Adrenal gland (tissue), 9 donors: ENCODE measurements at regions not wholly inside any gene's neighbourhood (a gene's known extent, or its start where the extent isn't known, plus 50 kb on each side); places are given as distances from the start of the nearest gene placed in this dataset.

Experiments
- DNase-seq, 7 donors: peaks; one replicate each; pipeline ENCODE4 v3.0.0-alpha.2; 2019 to 2020
- H3K27ac ChIP-seq, 5 donors: fragments of 200-600 bp; sonication (generic) in 4 of 5; 1 replicate in 3 of 5; 2 replicates in 2 of 5; pipeline versions ENCODE4 v1.5.1 to v1.8.0; 2016 to 2020; ENCODE audit warnings: mild to moderate bottlenecking in 1 of 5
- H3K27me3 ChIP-seq: fragments of 200-600 bp; 2 replicates; pipeline ENCODE4 v1.8.0; 2021
- H3K36me3 ChIP-seq, 2 donors: fragments of 200-600 bp; replicated peaks in 1 of 2; 1 replicate in 1 of 2; 2 replicates in 1 of 2; pipeline versions ENCODE4 v1.5.1 to v1.8.0; 2018 to 2022
- H3K4me1 ChIP-seq, 2 donors: fragments of 200-600 bp; replicated peaks in 1 of 2; 1 replicate in 1 of 2; 2 replicates in 1 of 2; pipeline versions ENCODE4 v1.5.1 to v1.8.0; 2018 to 2021
- H3K4me3 ChIP-seq, 4 donors: fragments of 200-600 bp; sonication (generic) in 3 of 4; one replicate each; pipeline ENCODE4 v1.5.1; 2016 to 2018
- H3K9me3 ChIP-seq, 3 donors: fragments of 200-600 bp; sonication (generic) in 1 of 3; replicated peaks in 1 of 3; 1 replicate in 2 of 3; 2 replicates in 1 of 3; pipeline versions ENCODE4 v1.5.1 to v1.8.0; 2016 to 2021
- CTCF ChIP-seq, 6 experiments: fragments of 450-650 bp in 4 of 6; fragments of 200-600 bp in 2 of 6; sonication (generic) in 1 of 6; IDR thresholded peaks; 1 replicate in 5 of 6; 2 replicates in 1 of 6; pipeline versions ENCODE4 v1.5.1 to v1.8.0; 2016 to 2021; ENCODE audit warnings: antibody characterized with exemption in 6 of 6, mild to moderate bottlenecking in 2 of 6, moderate library complexity in 1 of 6
- POLR2A ChIP-seq, 2 donors: fragments of 450-650 bp; IDR thresholded peaks; one replicate each; pipeline ENCODE4 v1.6.1; 2017; ENCODE audit warnings: antibody characterized with exemption in 2 of 2, mild to moderate bottlenecking in 2 of 2, moderate library complexity in 1 of 2
- WGBS, 4 donors: extraction: QIAGEN DNeasy Blood & Tissue Kit in 2 of 4; methylation state at CpG; one replicate each; pipeline versions ENCODE4 v1.1.5 to v1.1.7; 2013 to 2017; 5-methylcytosine and 5-hydroxymethylcytosine counted together
- intact Hi-C, 2 donors: fragments of 100-400 bp; cut with DNase I; formaldehyde crosslinking; loops; one replicate each; pipeline versions ENCODE4 v1.14.1 to v1.15.0; 2022 to 2023
- donor health status: healthy with polysubstance abuse.
- donor health status: Bipolar disorder and iron deficiency.
- donor health status: DM: yes; HTN: yes; CAD: no.
- donor health status: DM: no; HTN: no; CAD: no.
- donor health status: DM: no; HTN: no; CAD: no.

GRCh38 chrX:74180716-74181115 lies 123.3 kb upstream of the ZCCHC13 start:
- DNase-seq, result no peak
- no peaks in the 10 kb centered on the region for H3K36me3 ChIP-seq
- H3K4me3 ChIP-seq, result no peak overlapping the region
- no peak overlapping the region for H3K27ac ChIP-seq
- TF ChIP-seq POLR2A (IDR thresholded peaks at IDR 0.05), result no peak
- no peak for TF ChIP-seq CTCF (IDR thresholded peaks at IDR 0.05)
- H3K27me3 ChIP-seq, result peaks cover 13% of the 10 kb centered on the region
- intact Hi-C loops, result no loop called here
- H3K4me1 ChIP-seq, result no peaks in the 10 kb centered on the region
- H3K9me3 ChIP-seq, result no peaks in the 10 kb centered on the region
- 80 to 97% (median 86%) methylated on average over 6 to 8 of the region's 8 CpGs for WGBS, 4 donors

- Histone ChIP-seq H3K27ac (no peak overlapping the region), H3K27me3 (peaks cover 6% of the 10 kb centered on the region), H3K4me1 (no peaks in the 10 kb centered on the region), H3K4me3 (no peak overlapping the region), H3K36me3 (no peaks in the 10 kb centered on the region), H3K9me3 (no peaks in the 10 kb centered on the region)
- DNase-seq, result no peak
- TF ChIP-seq POLR2A (IDR thresholded peaks at IDR 0.05), result no peak
- TF ChIP-seq CTCF (IDR thresholded peaks at IDR 0.05), result no peak
- intact Hi-C loops, result no loop called here
- WGBS, 4 donors, result 73 to 87% (median 79%) methylated on average over 3 of the region's 3 CpGs
Measured at GRCh38 chrX:74179990-74180389, 124.0 kb upstream of the ZCCHC13 start.

DNA sequence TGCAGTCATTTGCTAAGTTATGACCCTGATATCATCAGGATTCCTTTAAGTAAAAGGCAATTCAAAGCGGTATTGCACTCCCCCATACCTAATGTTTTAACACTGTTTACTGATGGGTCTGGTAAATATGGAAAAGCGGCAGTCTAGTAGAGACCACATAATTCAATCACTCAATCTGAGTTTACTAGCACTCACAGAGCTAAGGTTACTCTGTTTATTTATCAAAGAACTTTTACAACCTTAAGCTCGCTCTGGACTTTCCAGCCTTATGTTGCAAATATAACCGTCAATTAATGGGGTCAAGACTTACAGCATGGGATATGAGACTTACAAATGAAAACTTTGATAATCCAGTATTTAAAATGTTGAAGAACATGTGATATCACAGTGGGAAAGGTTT lies 124.5 kb upstream of the ZCCHC13 start:
- Histone ChIP-seq H3K4me1 (no peaks in the 10 kb centered on the region), H3K27me3 (peaks cover 6% of the 10 kb centered on the region), H3K4me3 (no peak overlapping the region), H3K27ac (no peak overlapping the region), H3K36me3 (no peaks in the 10 kb centered on the region), H3K9me3 (no peaks in the 10 kb centered on the region)
- TF ChIP-seq CTCF (IDR thresholded peaks at IDR 0.05) (no peak), POLR2A (IDR thresholded peaks at IDR 0.05) (no peak)
- DNase-seq, result no peak
- intact Hi-C loops, result no loop called here
- WGBS, 4 donors, result 75 to 89% (median 82%) methylated on average over 4 of the region's 4 CpGs

DNA sequence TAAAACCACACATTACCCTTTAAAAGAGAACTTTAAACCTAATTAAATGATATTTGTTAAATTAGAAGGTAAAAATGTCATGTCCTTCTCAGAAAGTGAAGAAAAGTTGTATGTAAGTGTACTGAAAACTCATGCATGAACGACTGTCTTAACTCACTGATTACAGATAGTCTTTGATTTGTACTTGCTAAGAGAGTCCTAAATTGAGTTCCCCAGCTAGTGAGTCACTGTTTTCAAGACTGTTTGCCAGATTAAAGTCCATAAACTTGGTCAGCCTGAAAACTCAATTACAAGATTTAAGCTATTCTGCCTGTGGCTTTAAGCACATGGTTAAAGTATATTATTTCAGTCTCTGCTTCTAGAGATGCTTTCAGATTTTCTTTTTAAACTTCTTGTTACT lies 124.9 kb upstream of the ZCCHC13 start:
- no peak for DNase-seq
- Histone ChIP-seq H3K9me3 (no peaks in the 10 kb centered on the region), H3K27ac (no peak overlapping the region), H3K4me3 (no peak overlapping the region), H3K4me1 (no peaks in the 10 kb centered on the region), H3K36me3 (no peaks in the 10 kb centered on the region), H3K27me3 (peaks cover 6% of the 10 kb centered on the region)
- TF ChIP-seq CTCF (IDR thresholded peaks at IDR 0.05), result no peak
- no peak for TF ChIP-seq POLR2A (IDR thresholded peaks at IDR 0.05)
- WGBS, 4 donors, result 0 to 39% (median 23%) methylated on average over 1 of the region's 1 CpG
- intact Hi-C loops, result no loop called here
